H9 (cell line): ENCODE measurements at regions not wholly inside any gene's neighbourhood (a gene's known extent, or its start where the extent isn't known, plus 50 kb on each side); places are given as distances from the start of the nearest gene placed in this dataset.

Experiments
- DNase-seq: peaks from one replicate; pipeline ENCODE4 v3.0.0-alpha.2; 2017
- H2AFZ ChIP-seq: one replicate; pipeline ENCODE4 v1.6.1; 2013; ENCODE audit warnings: mild to moderate bottlenecking, low read length, control low read depth, moderate library complexity
- H2AK5ac ChIP-seq: 2 replicates; pipeline ENCODE4 v1.6.1; 2013; ENCODE audit warnings: low read length, control low read depth, mixed read lengths; ENCODE audit not compliant: insufficient read length
- H2BK120ac ChIP-seq: one replicate; pipeline ENCODE4 v1.6.1; 2013; ENCODE audit warnings: low read depth, mild to moderate bottlenecking, low read length, control low read depth, inconsistent platforms; ENCODE audit not compliant: poor library complexity, severe bottlenecking
- H2BK12ac ChIP-seq: 2 replicates; pipeline ENCODE4 v1.6.1; 2013; ENCODE audit warnings: low read length, control low read depth, mixed read lengths, low read depth; ENCODE audit not compliant: insufficient read length
- H2BK15ac ChIP-seq: 2 replicates; pipeline ENCODE4 v1.6.1; 2013; ENCODE audit warnings: low read depth, low read length, control low read depth
- H2BK20ac ChIP-seq: one replicate; pipeline ENCODE4 v1.6.1; 2013; ENCODE audit warnings: low read depth, mild to moderate bottlenecking, low read length, control low read depth, inconsistent platforms; ENCODE audit not compliant: poor library complexity, severe bottlenecking
- H2BK5ac ChIP-seq: 2 replicates; pipeline ENCODE4 v1.6.1; 2013; ENCODE audit warnings: low read length, control low read depth, mixed read lengths; ENCODE audit not compliant: insufficient read length
- H3K14ac ChIP-seq: 2 replicates; pipeline ENCODE4 v1.6.1; 2013; ENCODE audit warnings: low read length, control low read depth; ENCODE audit not compliant: insufficient read depth
- H3K18ac ChIP-seq: 2 replicates; pipeline ENCODE4 v1.6.1; 2013; ENCODE audit warnings: low read depth, mild to moderate bottlenecking, mixed read lengths, low read length, control low read depth; ENCODE audit not compliant: insufficient read length
- H3K23ac ChIP-seq: 2 replicates; pipeline ENCODE4 v1.6.1; 2013; ENCODE audit warnings: low read length, control low read depth, mixed read lengths, low read depth; ENCODE audit not compliant: insufficient read length
- H3K23me2 ChIP-seq: 2 replicates; pipeline ENCODE4 v1.6.1; 2013; ENCODE audit warnings: low read depth, mild to moderate bottlenecking, mixed read lengths, low read length, control low read depth; ENCODE audit not compliant: insufficient read length, poor library complexity, severe bottlenecking
- H3K27ac ChIP-seq: 2 replicates; pipeline ENCODE4 v1.5.1; 2013; ENCODE audit warnings: low read length, control low read depth, mixed read lengths, low read depth; ENCODE audit not compliant: insufficient read length
- H3K27me3 ChIP-seq: 2 replicates; pipeline ENCODE4 v1.6.1; 2013; ENCODE audit warnings: low read length, control low read depth, inconsistent platforms; ENCODE audit not compliant: insufficient read depth
- H3K4ac ChIP-seq: 2 replicates; pipeline ENCODE4 v1.6.1; 2013; ENCODE audit warnings: low read depth, mild to moderate bottlenecking, control low read depth, inconsistent platforms, low read length, moderate library complexity
- H3K4me1 ChIP-seq: 2 replicates; pipeline ENCODE4 v1.6.1; 2013; ENCODE audit warnings: low read length, control low read depth, inconsistent platforms; ENCODE audit not compliant: insufficient read depth
- H3K4me2 ChIP-seq: 2 replicates; pipeline ENCODE4 v1.6.1; 2013; ENCODE audit warnings: low read length, control low read depth, mixed read lengths; ENCODE audit not compliant: insufficient read length, insufficient read depth
- H3K56ac ChIP-seq: 2 replicates; pipeline ENCODE4 v1.6.1; 2013; ENCODE audit warnings: low read depth, mild to moderate bottlenecking, mixed read lengths, low read length, control low read depth; ENCODE audit not compliant: insufficient read length
- H3K79me1 ChIP-seq: 2 replicates; pipeline ENCODE4 v1.6.1; 2013; ENCODE audit warnings: low read depth, mild to moderate bottlenecking, moderate library complexity, low read length, control low read depth, inconsistent platforms; ENCODE audit not compliant: insufficient read depth, poor library complexity, severe bottlenecking
- H3K79me2 ChIP-seq: 2 replicates; pipeline ENCODE4 v1.6.1; 2013; ENCODE audit warnings: low read length, control low read depth, inconsistent platforms; ENCODE audit not compliant: insufficient read depth
- H3K9ac ChIP-seq: 2 replicates; pipeline ENCODE4 v1.6.1; 2013; ENCODE audit warnings: low read length, control low read depth, mixed read lengths; ENCODE audit not compliant: insufficient read length; ENCODE audit errors: extremely low read depth
- H3K9me3 ChIP-seq: one replicate; pipeline ENCODE4 v1.6.1; 2013; ENCODE audit warnings: low read depth, low read length, inconsistent platforms; ENCODE audit not compliant: control insufficient read depth
- H3T11ph ChIP-seq: one replicate; pipeline ENCODE4 v1.6.1; 2013; ENCODE audit warnings: mild to moderate bottlenecking, low read length, control low read depth, inconsistent platforms
- H4K20me1 ChIP-seq: one replicate; pipeline ENCODE4 v1.6.1; 2013; ENCODE audit not compliant: control insufficient read depth, insufficient read length, insufficient read depth
- H4K5ac ChIP-seq: 2 replicates; pipeline ENCODE4 v1.6.1; 2013; ENCODE audit warnings: low read depth, mild to moderate bottlenecking, mixed read lengths, low read length, control low read depth; ENCODE audit not compliant: insufficient read length
- H4K8ac ChIP-seq: replicated peaks from 2 replicates; pipeline ENCODE4 v1.6.1; 2013; ENCODE audit warnings: low read length, control low read depth, mixed read lengths, low read depth; ENCODE audit not compliant: insufficient read length
- H4K91ac ChIP-seq: 2 replicates; pipeline ENCODE4 v1.6.1; 2013; ENCODE audit warnings: low read depth, mild to moderate bottlenecking, moderate library complexity, mixed read lengths, low read length, control low read depth; ENCODE audit not compliant: insufficient read length
- H3K27ac Mint-ChIP-seq, 3 experiments: 2 replicates in 2 of 3; 3 replicates in 1 of 3; pipeline ENCODE4 v1.8.0; 2020 to 2021; ENCODE audit warnings: mixed read lengths in 3 of 3, mild to moderate bottlenecking in 1 of 3, moderate library complexity in 1 of 3
- H3K27me3 Mint-ChIP-seq: 2 replicates; pipeline ENCODE4 v1.8.0; 2021; ENCODE audit warnings: low read depth, mild to moderate bottlenecking, moderate library complexity, mixed read lengths
- H3K36me3 Mint-ChIP-seq, 3 experiments: 2 replicates in 2 of 3; 3 replicates in 1 of 3; pipeline ENCODE4 v1.8.0; 2020 to 2021; ENCODE audit warnings: low read depth in 3 of 3, mixed read lengths in 3 of 3; ENCODE audit not compliant: insufficient read depth in 1 of 3
- H3K4me1 Mint-ChIP-seq, 2 experiments: 2 replicates each; pipeline ENCODE4 v1.8.0; 2020; ENCODE audit warnings: mixed read lengths in 2 of 2
- H3K4me3 Mint-ChIP-seq, 2 experiments: 2 replicates in 1 of 2; 3 replicates in 1 of 2; pipeline ENCODE4 v1.8.0; 2020 to 2021; ENCODE audit warnings: mild to moderate bottlenecking in 2 of 2, mixed read lengths in 2 of 2, moderate library complexity in 1 of 2
- H3K9me3 Mint-ChIP-seq, 2 experiments: 2 replicates in 1 of 2; 3 replicates in 1 of 2; pipeline ENCODE4 v1.8.0; 2020; ENCODE audit warnings: mild to moderate bottlenecking in 2 of 2, mixed read lengths in 2 of 2, moderate library complexity in 1 of 2
- CTCF ChIP-seq: fragments of 200-600 bp; sonication (generic); conservative IDR thresholded peaks from 3 replicates; pipeline ENCODE4 v1.8.0; 2021; ENCODE audit warnings: antibody characterized with exemption, mild to moderate bottlenecking
- WGBS: extraction: QIAGEN DNeasy Blood & Tissue Kit; methylation state at CpG from one replicate; pipeline ENCODE4 v1.1.7; 2013; ENCODE audit warnings: missing lambda C conversion rate, low lambda C conversion rate, mixed read lengths; ENCODE audit not compliant: insufficient read length; ENCODE audit errors: extremely low coverage; 5-methylcytosine and 5-hydroxymethylcytosine counted together

GRCh38 chr3:32056559-32057290 is 49.7 kb upstream of the GPD1L start:
- H3K79me2 ChIP-seq: no peaks in the 10 kb centered on the region
- no peak overlapping the region for H3K27ac ChIP-seq
- no peaks in the 10 kb centered on the region for H3K79me1 ChIP-seq
- H3K36me3 Mint-ChIP-seq: peaks cover 0 to 2% (median 0%) of the 10 kb centered on the region in 3 experiments; a peak in 2 of 7 replicates
- H2AFZ ChIP-seq: no peak overlapping the region
- no peak overlapping the region for H4K5ac ChIP-seq
- H4K91ac ChIP-seq: no peak overlapping the region
- H3T11ph ChIP-seq: no peak overlapping the region
- H2BK12ac ChIP-seq: no peak overlapping the region
- H3K27ac Mint-ChIP-seq: no peak overlapping the region
- no peak overlapping the region for H3K4ac ChIP-seq
- no peak overlapping the region for H3K4me3 Mint-ChIP-seq
- H3K23ac ChIP-seq: no peak overlapping the region
- no peak overlapping the region for H4K8ac ChIP-seq
- no peak overlapping the region for H2BK120ac ChIP-seq
- H3K9me3 ChIP-seq: no peaks in the 10 kb centered on the region
- H3K4me2 ChIP-seq: no peak overlapping the region
- H4K20me1 ChIP-seq: no peaks in the 10 kb centered on the region
- H2BK15ac ChIP-seq: no peak overlapping the region
- no peak for DNase-seq
- no peaks in the 10 kb centered on the region for H3K4me1 ChIP-seq
- H2AK5ac ChIP-seq: no peak overlapping the region
- no peak overlapping the region for H2BK20ac ChIP-seq
- H3K14ac ChIP-seq: no peak overlapping the region
- no peaks in the 10 kb centered on the region; the same call in none of the 2 replicates for H3K27me3 Mint-ChIP-seq
- H3K27me3 ChIP-seq: no peaks in the 10 kb centered on the region
- no peak overlapping the region for H3K9ac ChIP-seq
- H3K4me1 Mint-ChIP-seq: peaks cover 11% of the 10 kb centered on the region in 2 experiments
- H3K23me2 ChIP-seq: no peaks in the 10 kb centered on the region
- H3K18ac ChIP-seq: no peak overlapping the region
- no peak for TF ChIP-seq CTCF
- H2BK5ac ChIP-seq: no peak overlapping the region
- no CpG with 5 or more reads among the region's 5 CpGs for WGBS
- no peak overlapping the region for H3K56ac ChIP-seq
- H3K9me3 Mint-ChIP-seq: peaks cover 0 to 3% of the 10 kb centered on the region in 2 experiments; a peak in 3 of 5 replicates
